ENCODE measurements at regions not wholly inside any gene's neighbourhood (a gene's known extent, or its start where the extent isn't known, plus 50 kb on each side); places are given as distances from the start of the nearest gene placed in this dataset.

DNA sequence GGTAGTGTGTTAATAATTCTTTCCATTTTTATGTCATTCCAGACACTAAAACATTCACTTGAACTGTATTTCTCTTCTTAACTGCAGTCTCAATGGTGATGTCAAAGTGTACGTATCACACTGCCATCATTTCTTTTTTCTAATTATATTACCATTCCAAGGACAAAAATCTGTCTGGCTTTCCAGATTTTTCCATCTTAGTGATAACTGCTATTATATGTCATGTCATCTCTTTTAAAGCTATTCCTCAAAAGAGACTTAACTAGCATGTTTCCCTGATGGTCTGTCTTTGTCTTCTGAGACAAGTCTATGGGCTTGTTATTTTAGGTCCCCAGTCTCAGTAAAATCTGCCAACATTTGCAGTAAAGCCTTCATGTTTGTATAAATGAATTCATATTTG, 1207.1 kb downstream of the PCDH17 start:
- no peak for DNase-seq

DNA sequence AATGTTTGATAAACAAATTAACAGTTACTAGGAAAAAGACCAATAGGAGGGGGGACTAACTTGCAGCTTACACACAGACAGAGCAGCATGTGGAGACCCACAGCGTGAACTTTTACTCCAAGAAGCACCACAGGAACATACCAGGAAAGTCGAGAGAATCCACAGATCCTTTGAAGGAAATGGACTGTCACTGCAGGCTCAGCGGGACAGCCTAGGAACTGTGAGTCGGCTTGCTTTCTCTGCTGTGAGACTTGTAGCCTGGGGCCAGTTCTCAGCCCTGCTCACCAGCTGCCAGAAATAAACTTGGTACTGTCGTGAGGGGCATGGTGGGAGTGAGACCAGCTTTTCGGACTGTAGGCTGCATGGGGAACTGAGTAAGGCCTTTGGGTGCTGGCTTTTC, 1211.5 kb downstream of the PCDH17 start:
- DNase-seq = no peak

DNA sequence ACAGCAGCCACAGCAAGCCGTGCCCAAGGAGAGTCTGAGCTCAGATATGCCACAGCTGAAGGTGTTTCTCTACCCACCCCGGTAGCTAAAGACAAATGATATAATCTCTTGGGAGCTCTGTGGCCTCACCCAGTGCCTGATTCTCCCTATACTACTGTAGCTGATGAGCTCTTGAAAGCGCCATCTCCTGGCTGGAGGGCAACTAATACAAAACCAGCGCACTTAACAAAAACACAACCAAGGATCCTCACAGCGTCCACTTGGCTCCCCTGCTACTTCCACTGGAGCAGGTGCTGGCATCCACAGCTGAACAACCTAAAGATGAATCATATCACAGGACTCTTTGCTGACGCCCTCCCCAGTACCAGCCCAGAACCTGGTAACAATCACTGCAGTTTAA, 1212.0 kb downstream of the PCDH17 start:
- no peak for DNase-seq

DNA sequence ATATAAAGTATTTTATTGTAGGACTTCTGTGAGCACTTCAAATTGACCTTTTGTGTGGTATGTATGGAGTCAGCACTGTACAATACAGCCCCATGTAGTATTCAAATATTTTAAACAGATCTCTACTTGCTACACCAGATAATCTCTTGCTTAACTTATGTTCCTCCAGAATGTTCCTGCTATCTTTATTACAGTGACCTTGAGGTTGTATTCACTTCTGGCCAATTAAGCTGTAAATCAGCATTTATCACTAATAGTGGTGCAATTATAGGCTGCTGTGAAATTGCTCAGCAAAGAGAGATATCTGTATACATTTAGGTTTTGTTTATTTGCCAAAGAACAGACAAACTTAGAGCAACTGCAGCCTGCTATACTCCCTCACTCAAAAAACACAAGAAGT, 1218.6 kb downstream of the PCDH17 start:
- no peak for DNase-seq

DNA sequence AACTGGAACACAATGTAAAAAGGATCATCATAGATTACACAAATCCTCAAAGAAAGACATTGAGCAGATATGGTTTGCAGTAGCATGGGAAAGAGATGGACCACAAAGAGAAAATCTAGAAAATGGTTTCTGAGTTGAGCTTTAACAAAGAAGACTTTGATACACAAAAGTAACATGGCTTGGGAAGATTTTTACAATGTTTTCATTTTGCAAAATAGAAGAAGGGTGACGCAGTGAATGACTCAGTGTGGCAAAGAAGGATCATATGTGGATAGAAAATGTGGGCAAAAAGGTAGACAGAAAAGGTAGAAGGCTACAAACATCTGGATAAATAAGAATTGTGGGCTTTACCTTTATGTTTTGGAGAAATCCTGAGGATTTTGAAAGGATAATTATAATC, 1220.5 kb downstream of the PCDH17 start:
- DNase-seq = no peak

DNA sequence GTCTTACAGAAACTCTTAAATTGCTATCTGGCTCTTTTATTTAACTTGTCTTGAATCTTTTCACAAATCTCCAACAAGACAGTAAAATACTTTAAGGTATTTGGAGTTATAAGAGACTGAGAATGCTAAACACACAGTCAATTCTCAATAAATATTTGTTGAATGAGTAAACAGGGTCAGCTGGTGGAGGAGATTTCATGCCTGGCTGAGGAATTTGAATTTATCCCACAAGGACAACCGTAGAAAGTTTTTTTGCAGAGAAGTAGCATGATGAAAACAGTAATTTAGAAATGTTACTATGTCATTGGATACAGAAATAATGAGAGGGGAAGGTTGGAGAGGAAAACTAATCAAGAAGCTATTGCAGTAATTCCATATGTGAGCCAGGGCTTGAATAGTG, 1223.7 kb downstream of the PCDH17 start:
- no peak for DNase-seq

DNA sequence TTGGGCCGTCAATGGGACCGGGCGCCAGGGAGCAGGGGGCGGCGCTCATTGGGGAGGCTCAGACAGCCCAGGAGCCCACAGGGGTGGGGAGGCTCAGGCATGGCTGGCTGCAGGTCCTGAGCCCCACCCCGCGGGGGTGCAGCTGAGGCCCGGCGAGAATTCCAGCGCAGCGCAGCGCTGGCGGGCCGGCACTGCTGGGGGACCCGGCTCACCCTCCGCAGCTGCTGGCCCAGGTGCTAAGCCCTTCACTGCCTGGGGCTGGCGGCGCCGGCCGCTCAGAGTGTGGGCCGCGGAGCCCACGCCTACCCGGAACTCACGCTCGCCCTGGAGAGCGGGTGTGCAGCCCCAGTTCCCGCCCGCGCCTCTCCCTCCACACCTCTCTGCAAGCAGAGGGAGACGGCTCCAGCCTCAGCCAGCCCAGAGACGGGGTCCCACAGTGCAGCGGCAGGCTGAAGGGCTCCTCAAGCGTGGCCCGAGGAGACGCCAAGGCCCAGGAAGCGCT, 1227.4 kb downstream of the PCDH17 start:
- DNase-seq = no peak

DNA sequence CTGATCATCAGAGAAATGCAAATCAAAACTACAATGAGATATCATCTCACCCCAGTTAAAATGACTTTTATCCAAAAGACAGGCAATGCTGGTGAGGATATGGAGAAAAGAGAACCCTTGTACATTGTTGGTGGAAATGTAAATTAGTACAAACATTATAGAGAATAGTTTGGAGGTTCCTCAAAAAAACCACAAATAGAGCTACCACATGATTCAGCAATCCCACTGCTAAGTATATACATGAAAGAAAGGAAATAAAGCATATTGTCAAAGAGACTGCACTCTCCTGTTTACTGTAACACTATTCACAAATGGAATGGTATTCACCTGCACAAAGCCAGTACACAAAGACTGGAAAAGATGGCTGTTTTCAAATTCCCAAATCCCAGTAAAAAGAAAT, 1233.7 kb downstream of the PCDH17 start:
- DNase-seq = no peak

DNA sequence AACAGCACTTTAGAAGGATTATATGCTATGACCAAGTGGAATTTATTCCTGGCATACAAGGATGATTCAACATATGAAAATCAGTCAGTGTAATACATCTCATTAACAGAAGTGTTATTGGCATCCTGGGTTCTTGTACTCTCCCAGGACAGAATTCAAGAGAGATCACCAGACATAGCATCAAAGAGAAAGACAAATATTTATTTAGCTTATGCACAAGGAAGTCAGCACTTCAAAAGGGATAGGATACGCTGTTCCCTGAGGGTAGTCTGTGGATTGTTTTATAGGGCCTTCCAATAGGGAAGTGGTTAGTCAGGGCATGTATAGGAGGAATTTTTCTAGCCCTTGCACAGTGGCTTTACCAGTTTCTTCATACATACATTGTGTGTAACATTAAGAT, 1238.0 kb downstream of the PCDH17 start:
- no peak for DNase-seq

DNA sequence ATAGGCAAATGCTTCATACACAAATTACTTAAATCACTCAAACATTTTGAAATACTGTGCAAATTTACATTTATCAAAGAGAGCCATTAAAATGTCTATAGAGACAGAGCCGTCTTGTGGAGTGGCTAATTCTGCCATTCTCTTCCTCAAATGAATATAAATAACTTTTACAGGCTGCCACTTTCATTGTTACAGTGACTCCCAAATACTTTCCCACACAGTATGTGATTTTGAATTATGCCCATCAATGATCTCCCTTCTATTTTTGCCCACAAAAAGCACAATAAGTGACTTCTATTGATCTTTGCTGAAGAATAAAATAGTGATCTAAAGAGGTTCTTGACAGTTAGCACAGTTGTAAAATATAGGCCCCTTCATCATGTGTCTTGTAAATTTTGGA, 1244.9 kb downstream of the PCDH17 start:
- no peak for DNase-seq

DNA sequence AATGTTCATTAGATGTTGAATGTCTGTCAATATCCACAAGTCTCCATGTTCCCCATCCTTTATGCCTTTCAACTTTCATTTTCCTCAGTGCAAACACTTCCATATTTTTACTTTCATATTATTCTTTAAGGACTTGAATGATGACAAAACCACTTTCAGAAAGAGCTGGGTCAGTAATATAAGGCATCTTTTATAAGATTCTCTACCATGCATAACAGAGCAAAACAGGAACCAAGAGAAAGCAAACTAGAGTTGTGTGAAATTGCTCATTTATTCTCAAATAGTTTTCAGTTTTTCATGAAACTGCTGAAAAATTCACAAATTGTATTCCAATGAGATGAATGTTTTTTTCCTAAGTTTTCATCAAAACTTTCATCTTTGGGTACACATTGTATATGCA, 1247.6 kb downstream of the PCDH17 start:
- DNase-seq = no peak

DNA sequence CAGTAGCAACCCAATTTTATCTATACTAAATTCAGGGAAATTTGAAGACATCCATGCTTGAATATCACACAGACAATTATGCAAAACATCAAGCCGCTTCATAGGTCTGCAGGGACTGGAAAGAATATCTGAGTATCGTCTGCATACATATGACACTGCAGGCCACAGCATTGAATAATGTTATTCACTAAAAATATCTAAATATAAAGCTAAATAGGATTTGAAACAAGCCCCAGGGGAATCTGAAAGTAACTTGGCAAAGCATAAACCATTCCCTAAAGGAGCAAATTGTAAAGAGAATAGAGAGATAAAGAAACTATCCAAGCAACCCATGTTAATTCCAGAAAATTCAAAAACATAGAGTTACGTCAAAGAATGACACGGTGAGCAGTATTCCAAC, 1251.0 kb downstream of the PCDH17 start:
- no peak for DNase-seq

DNA sequence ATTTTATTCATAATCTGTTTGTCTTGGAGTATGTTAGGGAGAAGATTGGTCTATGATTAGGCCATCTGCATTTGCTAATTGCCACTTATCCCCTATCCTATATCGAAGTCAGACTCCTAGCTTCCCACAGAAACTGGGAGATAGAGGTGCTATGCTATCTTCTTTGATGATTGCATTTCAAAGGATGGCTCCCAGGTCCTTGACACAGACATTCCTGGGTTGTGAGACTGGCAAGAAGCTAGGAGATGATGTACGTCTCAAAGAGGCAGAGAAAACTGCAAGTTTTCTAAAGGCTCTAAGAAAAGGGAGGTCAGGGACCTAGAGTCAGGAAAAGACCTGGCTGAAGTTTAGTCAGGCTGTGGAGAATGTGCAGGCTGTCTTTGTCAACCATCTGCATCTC, 1251.9 kb downstream of the PCDH17 start:
- DNase-seq = no peak

DNA sequence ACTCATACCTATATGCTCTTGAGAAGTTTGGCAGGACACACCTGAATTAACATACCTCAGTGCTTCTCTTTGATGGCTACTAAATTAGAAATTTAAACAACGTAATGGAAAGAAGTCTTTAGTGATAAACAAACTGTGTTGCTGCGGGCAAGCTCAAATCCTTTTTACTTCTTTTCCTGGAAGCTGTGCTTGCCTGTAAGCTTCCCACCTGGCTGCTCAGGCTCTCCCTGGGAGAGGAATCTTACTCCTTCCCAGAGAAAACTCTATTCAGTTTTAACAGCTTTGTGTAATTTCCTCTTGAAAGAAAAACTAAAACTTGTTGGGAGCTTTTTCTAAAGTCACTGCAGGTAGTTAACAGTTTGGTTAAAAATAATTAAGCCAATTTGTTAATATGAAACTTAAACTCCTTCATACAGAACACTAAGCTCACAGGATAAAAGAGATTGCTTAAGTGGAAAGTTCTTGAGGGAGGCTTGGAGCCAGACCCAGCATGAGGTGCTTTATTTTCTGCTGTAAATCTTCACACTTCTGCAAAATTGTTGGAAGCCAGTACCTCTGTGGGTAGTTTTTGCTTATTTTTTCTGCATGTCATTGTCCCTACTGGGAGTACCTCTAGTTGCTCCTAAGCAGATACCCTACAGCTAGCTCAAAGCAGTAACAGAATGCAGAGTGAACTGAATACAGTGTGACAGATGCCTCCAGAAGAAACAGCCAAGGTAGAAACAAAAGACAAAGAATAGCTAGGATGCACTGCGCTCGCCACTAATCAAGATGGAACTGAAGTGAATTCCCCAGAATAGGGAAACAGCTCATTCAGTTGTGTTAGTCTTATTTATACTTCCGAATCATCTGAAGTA, 1253.0 kb downstream of the PCDH17 start:
- DNase-seq = no peak

DNA sequence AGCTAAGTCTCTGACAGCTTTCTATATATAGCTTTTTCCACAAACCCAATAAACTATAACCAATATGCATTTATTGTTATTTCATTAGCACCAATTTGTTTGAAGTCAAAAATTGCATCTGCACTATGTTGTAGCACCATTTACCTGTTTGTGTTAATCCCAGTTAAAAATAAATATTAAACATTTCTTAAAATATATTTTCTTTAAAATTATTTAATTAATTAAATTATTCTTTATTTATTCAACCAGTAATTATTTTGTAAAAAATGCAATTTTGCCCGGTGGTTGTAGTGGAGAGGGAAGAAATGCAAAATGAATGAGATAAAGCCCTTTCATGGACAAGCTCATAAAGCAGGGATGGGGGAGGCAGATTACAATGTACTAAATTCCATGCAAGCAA, 1257.9 kb downstream of the PCDH17 start:
- no peak for DNase-seq

DNA sequence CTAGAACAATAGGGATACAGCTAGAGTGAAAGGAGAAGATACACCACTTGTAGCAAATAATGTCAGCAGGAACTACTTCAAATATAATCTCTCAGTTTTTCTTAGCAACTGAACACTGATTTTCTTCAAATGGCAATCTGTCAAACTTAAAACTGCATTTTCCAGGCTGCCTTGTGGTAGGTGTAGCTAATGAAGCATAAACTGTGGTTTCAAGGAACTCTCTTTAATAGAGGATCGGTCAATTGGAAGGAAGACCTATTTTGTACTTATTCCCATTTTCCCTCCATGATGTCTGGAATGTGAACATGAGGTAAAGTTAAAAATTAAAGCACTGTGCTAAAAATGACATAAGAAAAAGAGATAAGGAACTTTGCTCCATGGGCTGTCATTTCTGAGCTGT, 1261.9 kb downstream of the PCDH17 start:
- DNase-seq = no peak

DNA sequence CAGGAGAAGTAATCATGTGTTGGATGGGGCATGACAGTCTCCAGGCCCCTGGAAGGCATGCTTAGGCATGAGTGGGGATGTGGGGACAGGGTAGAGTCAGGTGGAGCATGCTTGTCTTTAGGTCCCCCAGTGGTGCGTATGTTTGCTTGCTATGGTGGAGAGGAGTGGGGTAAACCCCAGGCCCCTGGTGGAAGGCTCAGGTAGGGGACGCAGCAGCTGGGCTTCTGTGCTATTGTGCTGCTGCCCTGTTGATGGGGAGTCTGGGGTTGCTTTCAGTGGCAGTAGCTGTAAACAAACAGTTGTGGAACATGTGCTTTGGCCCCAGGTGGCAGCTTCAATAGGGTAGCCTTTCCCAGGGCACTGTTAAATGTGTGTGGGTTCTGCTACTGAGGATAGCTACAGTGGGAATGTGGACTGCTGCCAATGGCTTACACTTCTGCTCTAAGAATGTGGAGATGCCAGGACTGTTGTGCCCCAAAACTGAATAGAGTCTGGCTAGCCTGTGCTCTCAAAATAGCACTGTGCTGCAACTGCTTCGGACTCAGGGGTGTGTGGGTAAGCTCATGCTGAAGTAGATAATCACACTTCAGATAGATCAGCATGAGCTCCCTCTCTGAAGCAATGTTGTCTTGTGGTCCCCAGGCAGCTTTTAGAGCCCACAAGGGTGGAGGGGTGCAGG, 1257.3 kb downstream of the DIAPH3 start:
- DNase-seq = no peak

DNA sequence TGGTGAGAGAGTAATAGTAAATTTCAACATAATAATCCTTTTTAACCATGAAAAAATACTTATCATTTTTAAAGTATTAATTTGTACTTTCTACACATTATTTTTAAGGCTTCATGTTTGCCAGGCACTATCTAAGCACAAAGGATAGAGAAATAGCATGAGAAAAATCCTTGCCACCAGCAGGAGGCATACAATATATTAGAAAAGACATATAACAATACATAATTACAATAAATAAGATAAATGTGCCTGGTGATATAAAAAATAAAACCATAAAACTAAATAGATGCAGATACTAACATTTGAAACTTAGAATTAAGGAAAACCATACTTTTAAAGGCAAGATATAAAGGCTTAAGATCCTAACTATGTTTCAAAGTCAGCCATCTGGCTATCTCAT, 1256.4 kb downstream of the DIAPH3 start:
- DNase-seq = no peak

DNA sequence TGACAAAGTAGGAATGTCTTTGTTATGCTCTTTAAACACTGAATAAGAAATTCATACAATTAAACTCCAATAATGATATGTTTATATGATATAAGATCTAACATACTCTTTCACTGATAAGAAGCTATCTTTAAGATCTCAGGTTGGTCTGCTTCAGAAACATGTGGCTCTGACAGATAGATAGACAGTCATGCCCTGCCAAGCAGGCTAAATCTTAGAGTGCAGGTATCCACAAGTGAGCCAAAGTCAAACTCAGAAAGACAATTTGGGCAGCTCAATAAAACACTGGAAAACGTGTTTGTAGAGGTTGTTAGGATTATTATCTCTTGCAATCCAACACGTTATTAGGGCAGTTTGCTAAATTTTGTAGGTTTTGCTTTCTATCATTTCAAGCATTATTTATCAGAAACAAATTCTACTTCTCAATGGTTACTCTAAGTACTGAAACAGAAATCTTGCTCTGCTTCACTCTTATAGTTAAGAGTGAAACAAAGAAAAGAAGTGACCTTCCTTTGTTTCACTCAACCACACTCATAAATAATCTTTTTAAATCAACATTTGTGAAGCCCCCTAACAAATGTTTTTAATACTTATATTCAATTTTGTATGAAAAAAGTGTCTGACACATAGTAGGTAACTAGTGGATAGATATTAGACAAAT, 1255.6 kb downstream of the DIAPH3 start:
- no peak for DNase-seq

DNA sequence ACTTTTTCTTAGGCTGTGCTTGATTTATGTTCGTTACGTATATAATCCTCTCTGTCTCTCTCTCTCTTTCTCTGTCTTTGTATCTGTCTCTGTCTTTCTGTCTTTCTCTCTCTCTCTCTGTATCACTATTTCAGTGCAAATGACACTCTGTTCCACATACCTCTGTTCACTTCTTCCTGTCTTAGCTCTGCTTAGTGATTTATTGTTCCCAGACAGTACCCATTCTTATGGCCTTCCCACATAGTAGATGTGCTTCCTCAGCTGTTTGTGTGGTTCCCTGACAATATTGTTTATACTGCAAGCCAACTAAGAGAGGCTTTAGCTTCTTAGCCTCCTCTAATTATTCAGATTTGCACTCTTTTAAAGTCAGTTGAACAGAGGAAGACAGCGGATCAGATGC, 1244.2 kb downstream of the DIAPH3 start:
- no peak for DNase-seq

DNA sequence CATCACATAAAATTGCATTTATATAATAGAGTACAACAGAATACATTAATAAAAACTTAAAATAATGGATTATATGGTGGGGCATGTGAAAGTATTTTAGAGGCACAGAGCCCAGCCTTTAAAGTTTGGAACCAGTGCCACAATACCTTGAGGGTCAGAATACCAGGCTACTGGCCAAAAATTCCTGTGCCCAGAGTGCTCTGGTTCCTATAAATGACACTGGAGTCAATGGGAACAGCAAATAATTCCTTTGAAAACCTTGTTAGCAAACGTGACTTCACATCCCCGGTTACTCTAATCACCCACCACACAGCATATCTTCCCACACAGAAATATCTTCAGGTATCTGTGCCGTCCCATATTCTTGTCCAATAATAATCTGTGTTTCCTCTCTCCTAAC, 1242.6 kb downstream of the DIAPH3 start:
- no peak for DNase-seq

DNA sequence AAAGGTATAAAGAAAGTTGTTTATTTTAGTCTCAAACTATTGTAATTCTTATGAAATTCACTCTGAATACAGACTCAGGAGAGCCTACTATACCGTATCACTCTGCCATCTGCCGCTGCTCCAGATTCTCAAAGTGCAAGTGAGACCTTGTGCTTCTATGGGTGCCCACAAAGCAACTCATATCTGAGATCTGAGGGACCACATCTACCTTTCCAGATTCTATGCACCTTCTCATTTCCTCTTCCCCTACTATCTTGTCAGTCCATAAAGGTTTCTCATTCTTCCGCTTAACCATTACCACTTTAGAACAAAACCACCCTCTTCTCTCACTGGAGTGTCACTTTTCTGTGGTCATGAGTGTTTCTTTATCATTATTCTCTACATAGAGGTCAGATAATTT, 1236.9 kb downstream of the DIAPH3 start:
- no peak for DNase-seq

DNA sequence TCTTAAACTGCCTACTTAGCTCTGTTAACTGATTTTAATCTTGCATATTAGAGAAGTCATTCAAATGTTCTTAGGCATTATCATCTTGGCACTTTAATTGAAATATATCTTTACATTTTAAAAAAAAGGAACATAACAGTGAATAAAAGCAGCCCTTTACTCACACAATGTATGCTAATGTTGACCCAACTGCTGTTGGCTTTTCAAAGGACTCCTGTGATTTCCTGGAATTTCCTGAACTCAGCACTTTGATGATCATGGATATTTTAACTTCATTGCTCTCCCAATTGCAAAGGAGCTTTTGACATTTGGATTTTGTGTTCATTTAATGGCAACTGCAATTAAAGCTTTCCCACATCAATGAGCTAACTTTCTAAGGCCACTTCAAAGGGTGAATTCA, 1230.3 kb downstream of the DIAPH3 start:
- DNase-seq = no peak

DNA sequence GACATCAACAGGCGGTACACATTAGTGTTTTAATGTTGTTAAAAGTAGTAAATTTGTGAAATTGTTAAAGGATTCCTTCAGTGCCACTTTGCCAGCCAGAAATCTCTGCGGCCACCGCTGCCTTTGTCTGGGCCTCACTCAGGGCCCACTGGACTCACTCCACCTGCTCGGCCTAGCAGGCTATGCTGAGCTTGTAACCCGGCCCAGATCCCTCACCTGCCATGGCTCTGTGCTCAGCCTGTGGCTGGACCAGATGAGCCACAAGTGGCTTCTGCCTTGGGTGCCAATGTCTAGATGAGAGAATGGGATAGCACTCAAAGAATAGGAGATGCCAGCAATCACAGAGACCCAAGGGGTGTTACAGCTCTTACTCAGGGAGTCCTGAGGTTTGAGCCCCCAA, 1228.0 kb downstream of the DIAPH3 start:
- DNase-seq = no peak
